ENCODE measurements at regions not wholly inside any gene's neighbourhood (a gene's known extent, or its start where the extent isn't known, plus 50 kb on each side); places are given as distances from the start of the nearest gene placed in this dataset.
"Not testable (repeated sequence)": the region's sequence is repeated elsewhere in the genome, so short reads cannot be mapped to it uniquely, and the experiment has no call there.

DNA sequence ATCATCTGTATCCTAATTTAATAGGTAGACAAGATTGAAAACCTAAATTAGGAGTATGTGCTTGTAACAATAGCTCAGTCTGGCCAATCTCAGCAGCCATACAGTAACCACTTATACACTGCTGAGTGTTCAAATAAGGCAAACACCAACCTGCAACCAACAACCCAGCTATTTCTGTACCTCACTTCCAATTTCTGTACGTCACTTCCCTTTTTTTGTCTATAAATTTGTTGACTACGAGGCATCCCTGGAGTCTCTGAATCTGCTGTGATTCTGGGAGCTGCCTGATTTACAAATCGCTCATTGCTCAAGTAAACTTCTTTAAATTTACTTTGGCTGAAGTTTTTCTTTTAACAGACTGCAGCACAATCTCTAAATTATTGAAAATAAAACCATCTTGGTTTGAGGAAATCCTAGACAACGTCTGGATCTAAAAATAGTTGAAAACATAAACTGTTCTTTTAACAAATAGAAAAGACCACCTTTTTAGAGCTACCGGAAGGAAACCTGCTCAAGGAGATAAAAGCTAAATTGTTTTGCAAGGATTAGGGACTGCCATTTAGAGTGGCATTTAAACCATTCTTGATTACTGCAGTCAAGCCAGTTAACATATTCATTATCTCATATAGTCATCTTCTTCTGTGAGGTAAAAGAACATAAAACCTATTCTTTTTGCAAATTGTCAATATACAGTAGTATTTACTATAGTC, 778.1 kb downstream of the SH3BGRL start:
- H3K9ac ChIP-seq (ENCODE audit: insufficient read depth, low read length): no peak overlapping the region
- no peaks in the 10 kb centered on the region for H4K20me1 ChIP-seq (ENCODE audit: control insufficient read depth, extremely low read depth, insufficient read depth, low read length)
- H3K27me3 ChIP-seq (ENCODE audit: control insufficient read depth, insufficient read depth, low read length): no peaks in the 10 kb centered on the region
- H3K9me3 ChIP-seq (ENCODE audit: control insufficient read depth, insufficient read depth, low read depth, low read length): no peaks in the 10 kb centered on the region
- no peaks in the 10 kb centered on the region for H3K4me1 ChIP-seq (ENCODE audit: control insufficient read depth, extremely low read depth, insufficient read depth, low read length)
- H3K79me2 ChIP-seq (ENCODE audit: control insufficient read depth, insufficient read depth, low read length): no peaks in the 10 kb centered on the region
- TF ChIP-seq, protein P1, sequence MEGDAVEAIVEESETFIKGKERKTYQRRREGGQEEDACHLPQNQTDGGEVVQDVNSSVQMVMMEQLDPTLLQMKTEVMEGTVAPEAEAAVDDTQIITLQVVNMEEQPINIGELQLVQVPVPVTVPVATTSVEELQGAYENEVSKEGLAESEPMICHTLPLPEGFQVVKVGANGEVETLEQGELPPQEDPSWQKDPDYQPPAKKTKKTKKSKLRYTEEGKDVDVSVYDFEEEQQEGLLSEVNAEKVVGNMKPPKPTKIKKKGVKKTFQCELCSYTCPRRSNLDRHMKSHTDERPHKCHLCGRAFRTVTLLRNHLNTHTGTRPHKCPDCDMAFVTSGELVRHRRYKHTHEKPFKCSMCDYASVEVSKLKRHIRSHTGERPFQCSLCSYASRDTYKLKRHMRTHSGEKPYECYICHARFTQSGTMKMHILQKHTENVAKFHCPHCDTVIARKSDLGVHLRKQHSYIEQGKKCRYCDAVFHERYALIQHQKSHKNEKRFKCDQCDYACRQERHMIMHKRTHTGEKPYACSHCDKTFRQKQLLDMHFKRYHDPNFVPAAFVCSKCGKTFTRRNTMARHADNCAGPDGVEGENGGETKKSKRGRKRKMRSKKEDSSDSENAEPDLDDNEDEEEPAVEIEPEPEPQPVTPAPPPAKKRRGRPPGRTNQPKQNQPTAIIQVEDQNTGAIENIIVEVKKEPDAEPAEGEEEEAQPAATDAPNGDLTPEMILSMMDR (conservative IDR thresholded peaks at IDR 0.05 in 1 of 2, IDR thresholded peaks at IDR 0.05 in 1 of 2; ENCODE audit: low read depth in 1 of 2, low read length in 2 of 2): no peak
- TF ChIP-seq EZH2 (IDR thresholded peaks at IDR 0.05; ENCODE audit: low read length, missing control alignments): no peak
- H3K4me2 ChIP-seq (ENCODE audit: extremely low read depth, insufficient read depth, low read length): no peak overlapping the region
- no peak overlapping the region for H3K4me3 ChIP-seq (replicated peaks in 1 of 4; ENCODE audit: control extremely low read depth in 1 of 4, insufficient read depth in 1 of 4, low read depth in 3 of 4, low read length in 4 of 4)
- no peaks in the 10 kb centered on the region for H3K36me3 ChIP-seq (ENCODE audit: control insufficient read depth, insufficient read depth, low read length)
- H3K27ac ChIP-seq (ENCODE audit: insufficient read depth, low read length): no peak overlapping the region
- no peak for DNase-seq (ENCODE audit: low read depth in 2 of 2)
- no peak overlapping the region for H2AFZ ChIP-seq (ENCODE audit: low read length)

DNA sequence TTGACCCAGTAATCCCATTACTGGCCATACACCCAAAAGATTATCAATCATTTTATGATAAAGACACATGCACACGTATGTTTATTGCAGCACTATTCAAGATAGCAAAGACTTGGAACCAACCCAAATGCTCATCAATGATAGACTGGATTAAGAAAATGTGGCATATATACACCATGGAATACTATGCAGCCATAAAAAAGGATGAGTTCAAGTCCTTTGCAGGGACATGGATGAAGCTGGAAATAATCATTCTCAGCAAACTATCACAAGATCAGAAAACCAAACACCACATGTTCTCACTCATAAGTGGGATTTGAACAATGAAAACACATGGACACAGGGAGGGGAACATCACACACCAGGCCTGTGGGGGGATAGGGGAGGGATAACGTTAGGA, 785.3 kb downstream of the SH3BGRL start:
- H3K79me2 ChIP-seq (ENCODE audit: control insufficient read depth, insufficient read depth, low read length); H3K9me3 ChIP-seq (ENCODE audit: control insufficient read depth, insufficient read depth, low read depth, low read length); H3K36me3 ChIP-seq (ENCODE audit: control insufficient read depth, insufficient read depth, low read length); H3K4me1 ChIP-seq (ENCODE audit: control insufficient read depth, extremely low read depth, insufficient read depth, low read length); H4K20me1 ChIP-seq (ENCODE audit: control insufficient read depth, extremely low read depth, insufficient read depth, low read length); H3K4me3 ChIP-seq (replicated peaks in 1 of 4; ENCODE audit: control extremely low read depth in 1 of 4, insufficient read depth in 1 of 4, low read depth in 3 of 4, low read length in 4 of 4); H3K27me3 ChIP-seq (ENCODE audit: control insufficient read depth, insufficient read depth, low read length); H3K9ac ChIP-seq (ENCODE audit: insufficient read depth, low read length); DNase-seq (ENCODE audit: low read depth in 2 of 2); H2AFZ ChIP-seq (ENCODE audit: low read length); H3K27ac ChIP-seq (ENCODE audit: insufficient read depth, low read length); H3K4me2 ChIP-seq (ENCODE audit: extremely low read depth, insufficient read depth, low read length): not testable (repeated sequence)

DNA sequence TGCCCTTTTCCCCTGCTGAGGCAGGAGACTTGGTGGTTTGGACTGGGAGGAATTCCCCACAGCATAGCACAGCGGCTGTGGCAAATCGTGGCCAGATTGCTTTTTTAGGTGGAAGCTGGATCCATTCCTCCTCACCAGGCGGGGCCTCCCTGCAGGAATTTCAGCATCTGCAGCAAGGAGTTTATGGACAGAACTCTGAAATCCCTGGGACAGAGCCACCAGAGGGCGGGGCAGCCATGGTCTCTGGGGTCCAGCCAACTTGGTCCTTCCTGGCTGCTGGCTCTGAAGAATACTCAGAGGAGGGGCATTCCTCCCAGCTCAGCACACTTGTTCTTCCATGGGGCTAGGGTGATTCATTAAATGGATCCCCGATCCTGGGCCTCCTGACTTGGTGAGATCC, 794.3 kb downstream of the SH3BGRL start:
- no peaks in the 10 kb centered on the region for H4K20me1 ChIP-seq (ENCODE audit: control insufficient read depth, extremely low read depth, insufficient read depth, low read length)
- no peak for DNase-seq (ENCODE audit: low read depth in 2 of 2)
- TF ChIP-seq EZH2 (IDR thresholded peaks at IDR 0.05; ENCODE audit: low read length, missing control alignments): no peak
- TF ChIP-seq, protein P1 (conservative IDR thresholded peaks at IDR 0.05 in 1 of 2, IDR thresholded peaks at IDR 0.05 in 1 of 2; ENCODE audit: low read depth in 1 of 2, low read length in 2 of 2): no peak
- no peaks in the 10 kb centered on the region for H3K4me1 ChIP-seq (ENCODE audit: control insufficient read depth, extremely low read depth, insufficient read depth, low read length)
- H3K27ac ChIP-seq (ENCODE audit: insufficient read depth, low read length): no peak overlapping the region
- H3K4me2 ChIP-seq (ENCODE audit: extremely low read depth, insufficient read depth, low read length): no peak overlapping the region
- H2AFZ ChIP-seq (ENCODE audit: low read length): no peak overlapping the region
- no peak overlapping the region for H3K9ac ChIP-seq (ENCODE audit: insufficient read depth, low read length)
- no peak overlapping the region for H3K4me3 ChIP-seq (replicated peaks in 1 of 4; ENCODE audit: control extremely low read depth in 1 of 4, insufficient read depth in 1 of 4, low read depth in 3 of 4, low read length in 4 of 4)
- H3K9me3 ChIP-seq (ENCODE audit: control insufficient read depth, insufficient read depth, low read depth, low read length): no peaks in the 10 kb centered on the region
- H3K79me2 ChIP-seq (ENCODE audit: control insufficient read depth, insufficient read depth, low read length): no peaks in the 10 kb centered on the region
- H3K36me3 ChIP-seq (ENCODE audit: control insufficient read depth, insufficient read depth, low read length): no peaks in the 10 kb centered on the region
- H3K27me3 ChIP-seq (ENCODE audit: control insufficient read depth, insufficient read depth, low read length): no peaks in the 10 kb centered on the region

Measured in fibroblast of lung (primary cell).